ENCODE measurements at regions not wholly inside any gene's neighbourhood (a gene's known extent, or its start where the extent isn't known, plus 50 kb on each side); places are given as distances from the start of the nearest gene placed in this dataset.

GRCh38 chr17:70454377-70454776, 285.0 kb downstream of the KCNJ2 start:
- no peak overlapping the region for H3K9ac ChIP-seq (ENCODE audit: low read length)
- POLR2A ChIA-PET: no interaction called here
- H3K79me2 ChIP-seq (ENCODE audit: control insufficient read depth, insufficient read depth, low read length): no peaks in the 10 kb centered on the region
- H3K27me3 Mint-ChIP-seq: no peaks in the 10 kb centered on the region
- no peaks in the 10 kb centered on the region for H3K4me1 ChIP-seq (ENCODE audit: control insufficient read depth in 2 of 2, insufficient read depth in 2 of 2, low read length in 2 of 2)
- H3K4me2 ChIP-seq (replicated peaks; ENCODE audit: low read depth, low read length, poor library complexity, severe bottlenecking): no peak overlapping the region
- no peaks in the 10 kb centered on the region for H3K9me3 Mint-ChIP-seq (ENCODE audit: insufficient read depth)
- DNase-seq (no peak), ATAC-seq (ENCODE audit: low read depth) (no peak)
- no peak overlapping the region for H3K27ac ChIP-seq (ENCODE audit: low read length in 2 of 2)
- H3K27ac Mint-ChIP-seq: no peak overlapping the region
- 88% methylated on average over 2 of the region's 4 CpGs for WGBS (ENCODE audit: insufficient coverage)
- intact Hi-C loops (cut with micrococcal nuclease): no loop called here
- H3K4me3 Mint-ChIP-seq: no peak overlapping the region
- no peak overlapping the region for H3K4me3 ChIP-seq (ENCODE audit: control extremely low read depth in 1 of 5, extremely low read depth in 1 of 5, insufficient read depth in 1 of 5, low read depth in 2 of 5, low read length in 4 of 5)
- TF ChIP-seq CTCF (IDR thresholded peaks at IDR 0.05) (no peak), EZH2 (IDR thresholded peaks at IDR 0.05; ENCODE audit: borderline replicate concordance, insufficient read depth, low read depth, low read length, poor library complexity, severe bottlenecking) (no peak)
- no peaks in the 10 kb centered on the region for H3K36me3 ChIP-seq (replicated peaks in 1 of 2; ENCODE audit: control extremely low read depth in 1 of 2, control insufficient read depth in 1 of 2, extremely low read depth in 1 of 2, insufficient read depth in 2 of 2, low read length in 1 of 2)
- CTCF ChIA-PET: no interaction called here
- H3K27me3 ChIP-seq (replicated peaks in 1 of 4; ENCODE audit: control extremely low read depth in 1 of 4, control insufficient read depth in 3 of 4, insufficient read depth in 4 of 4, low read length in 3 of 4): no peaks in the 10 kb centered on the region
- no peaks in the 10 kb centered on the region for H4K20me1 ChIP-seq (ENCODE audit: control insufficient read depth, insufficient read depth, low read length, poor library complexity, severe bottlenecking)
- no peak overlapping the region for H2AFZ ChIP-seq (ENCODE audit: insufficient read depth, low read depth, low read length, poor library complexity, severe bottlenecking)
- no peaks in the 10 kb centered on the region for H3K4me1 Mint-ChIP-seq
- no peaks in the 10 kb centered on the region for H3K9me3 ChIP-seq (ENCODE audit: control extremely low read depth in 1 of 3, control insufficient read depth in 2 of 3, insufficient read depth in 1 of 3, low read length in 2 of 3)

DNA sequence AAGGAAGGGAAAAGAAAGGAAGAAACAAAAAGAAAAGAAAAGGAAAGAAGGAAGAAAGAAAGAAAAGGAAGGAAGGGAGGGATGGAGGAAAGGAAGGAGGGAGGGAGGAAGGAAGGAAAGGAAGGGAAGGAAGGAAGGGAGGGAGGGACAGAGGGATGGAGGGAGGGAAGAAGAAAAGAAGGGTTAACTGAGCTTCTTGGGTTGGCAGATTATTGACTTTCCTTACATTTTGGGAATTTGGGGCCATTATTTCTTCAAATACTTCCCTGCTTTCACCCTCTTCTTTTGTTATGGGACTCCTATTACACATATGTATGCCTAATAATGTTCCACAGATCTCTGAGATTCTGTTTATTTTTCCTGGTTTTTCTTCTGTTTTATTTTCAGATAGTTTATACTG, 285.6 kb downstream of the KCNJ2 start:
- no peak overlapping the region for H3K4me3 Mint-ChIP-seq
- Histone ChIP-seq H3K27me3 (replicated peaks in 1 of 4; ENCODE audit: control extremely low read depth in 1 of 4, control insufficient read depth in 3 of 4, insufficient read depth in 4 of 4, low read length in 3 of 4) (no peaks in the 10 kb centered on the region), H3K36me3 (replicated peaks in 1 of 2; ENCODE audit: control extremely low read depth in 1 of 2, control insufficient read depth in 1 of 2, extremely low read depth in 1 of 2, insufficient read depth in 2 of 2, low read length in 1 of 2) (no peaks in the 10 kb centered on the region), H3K4me3 (ENCODE audit: control extremely low read depth in 1 of 5, extremely low read depth in 1 of 5, insufficient read depth in 1 of 5, low read depth in 2 of 5, low read length in 4 of 5) (no peak overlapping the region), H3K9me3 (ENCODE audit: control extremely low read depth in 1 of 3, control insufficient read depth in 2 of 3, insufficient read depth in 1 of 3, low read length in 2 of 3) (no peaks in the 10 kb centered on the region), H3K4me2 (replicated peaks; ENCODE audit: low read depth, low read length, poor library complexity, severe bottlenecking) (no peak overlapping the region), H4K20me1 (ENCODE audit: control insufficient read depth, insufficient read depth, low read length, poor library complexity, severe bottlenecking) (no peaks in the 10 kb centered on the region), H3K27ac (ENCODE audit: low read length in 2 of 2) (no peak overlapping the region), H3K4me1 (ENCODE audit: control insufficient read depth in 2 of 2, insufficient read depth in 2 of 2, low read length in 2 of 2) (no peaks in the 10 kb centered on the region), H3K9ac (ENCODE audit: low read length) (no peak overlapping the region), H2AFZ (ENCODE audit: insufficient read depth, low read depth, low read length, poor library complexity, severe bottlenecking) (no peak overlapping the region), H3K79me2 (ENCODE audit: control insufficient read depth, insufficient read depth, low read length) (no peaks in the 10 kb centered on the region)
- no peak for TF ChIP-seq EZH2 (IDR thresholded peaks at IDR 0.05; ENCODE audit: borderline replicate concordance, insufficient read depth, low read depth, low read length, poor library complexity, severe bottlenecking)
- TF ChIP-seq CTCF (IDR thresholded peaks at IDR 0.05): no peak
- no peak overlapping the region for H3K27ac Mint-ChIP-seq
- ChIA-PET POLR2A (no interaction called here), CTCF (no interaction called here)
- intact Hi-C loops (cut with micrococcal nuclease): no loop called here
- no peaks in the 10 kb centered on the region for H3K9me3 Mint-ChIP-seq (ENCODE audit: insufficient read depth)
- no peak for DNase-seq
- H3K4me1 Mint-ChIP-seq: no peaks in the 10 kb centered on the region
- no peak for ATAC-seq (ENCODE audit: low read depth)
- no peaks in the 10 kb centered on the region for H3K27me3 Mint-ChIP-seq

Data from B cell (primary cell).